SK-N-SH (cell line): ENCODE measurements at regions not wholly inside any gene's neighbourhood (a gene's known extent, or its start where the extent isn't known, plus 50 kb on each side); places are given as distances from the start of the nearest gene placed in this dataset.

ENCODE experiments used
- CTCF ChIA-PET: fragments of 300-600, 350-600 bp; formaldehyde crosslinking; extraction: SDS; loops from one replicate; lab custom pipeline; 2021; lab: Yijun Ruan, JAX
- POLR2A ChIA-PET: fragments of 350-600 bp; sonication (Branson Sonifier 250); formaldehyde crosslinking; extraction: SDS; loops from one replicate; lab custom pipeline; 2020; ENCODE audit warnings: antibody characterized with exemption, inconsistent platforms; lab: Yijun Ruan, JAX
- DNase-seq: peaks from one replicate; pipeline ENCODE4 v3.0.0; 2012
- H2AFZ ChIP-seq: fragments of 200-600 bp; sonication (generic); 2 replicates; pipeline ENCODE4 v1.8.1; 2016; ENCODE audit warnings: antibody characterized with exemption, mild to moderate bottlenecking, low read depth
- H3F3A ChIP-seq: fragments of 200-600 bp; sonication (generic); replicated peaks from 2 replicates; pipeline ENCODE3; 2016; ENCODE audit warnings: antibody characterized with exemption, mild to moderate bottlenecking; ENCODE audit not compliant: insufficient read depth
- H3K27ac ChIP-seq, 2 experiments: fragments of 200-500 bp in 1 of 2; fragments of 200-600 bp in 1 of 2; sonication (Bioruptor generic) in 1 of 2; sonication (generic), shearing (Covaris generic) in 1 of 2; 2 replicates each; pipeline versions ENCODE4 v1.5.1 to v1.6.1; 2014 to 2016; ENCODE audit warnings: low read depth in 2 of 2, inconsistent platforms in 1 of 2, low read length in 1 of 2, mild to moderate bottlenecking in 1 of 2, mixed read lengths in 1 of 2
- H3K27me3 ChIP-seq: fragments of 200-600 bp; sonication (generic), shearing (Covaris generic); 2 replicates; pipeline ENCODE4 v1.6.1; 2016; ENCODE audit warnings: mixed run types; ENCODE audit not compliant: insufficient read depth
- H3K36me3 ChIP-seq, 2 experiments: fragments of 200-500 bp in 1 of 2; fragments of 200-600 bp in 1 of 2; sonication (Bioruptor generic) in 1 of 2; sonication (generic) in 1 of 2; replicated peaks in 1 of 2; 2 replicates each; pipeline versions ENCODE3 to v1.5.1; 2014 to 2016; ENCODE audit warnings: low read length in 1 of 2, mild to moderate bottlenecking in 1 of 2; ENCODE audit not compliant: insufficient read depth in 2 of 2, control insufficient read depth in 1 of 2
- H3K4me1 ChIP-seq, 2 experiments: fragments of 200-500 bp in 1 of 2; fragments of 200-600 bp in 1 of 2; sonication (Bioruptor generic) in 1 of 2; sonication (generic), shearing (Covaris generic) in 1 of 2; 2 replicates each; pipeline versions ENCODE4 v1.5.1 to v1.6.1; 2014 to 2016; ENCODE audit warnings: low read depth in 1 of 2, low read length in 1 of 2, mixed run types in 1 of 2; ENCODE audit not compliant: insufficient read depth in 2 of 2, control insufficient read depth in 1 of 2
- H3K4me2 ChIP-seq: fragments of 200-600 bp; sonication (generic), shearing (Covaris generic); 2 replicates; pipeline ENCODE4 v1.6.1; 2017; ENCODE audit warnings: mixed run types
- H3K4me3 ChIP-seq, 2 experiments: fragments of 200-500 bp in 1 of 2; fragments of 200-600 bp in 1 of 2; sonication (Bioruptor generic) in 1 of 2; sonication (generic), shearing (Covaris generic) in 1 of 2; 2 replicates each; pipeline versions ENCODE4 v1.5.1 to v1.8.1; 2014 to 2016; ENCODE audit warnings: low read depth in 2 of 2, inconsistent platforms in 1 of 2, low read length in 1 of 2, mild to moderate bottlenecking in 1 of 2, mixed read lengths in 1 of 2, moderate library complexity in 1 of 2
- H3K79me2 ChIP-seq: fragments of 200-600 bp; sonication (generic); 2 replicates; pipeline ENCODE4 v1.8.1; 2017; ENCODE audit warnings: mild to moderate bottlenecking; ENCODE audit not compliant: insufficient read depth
- H3K9ac ChIP-seq: fragments of 200-600 bp; sonication (generic); 2 replicates; pipeline ENCODE4 v1.6.1; 2017; ENCODE audit warnings: mixed run types
- H3K9me2 ChIP-seq: fragments of 200-600 bp; sonication (generic); 2 replicates; pipeline ENCODE4 v1.6.1; 2017; ENCODE audit warnings: mixed run types
- H3K9me3 ChIP-seq: fragments of 200-600 bp; sonication (generic); 2 replicates; pipeline ENCODE4 v1.6.1; 2017; ENCODE audit warnings: mixed run types, mild to moderate bottlenecking, moderate library complexity
- H4K20me1 ChIP-seq: fragments of 200-600 bp; sonication (generic); 2 replicates; pipeline ENCODE4 v1.6.1; 2017; ENCODE audit warnings: mild to moderate bottlenecking, mixed run types; ENCODE audit not compliant: insufficient read depth
- ELF1 ChIP-seq: IDR thresholded peaks from 2 replicates; pipeline ENCODE4 v1.4.0; 2012
- EP300 ChIP-seq, 2 experiments: IDR thresholded peaks; 2 replicates each; pipeline versions ENCODE4 v1.4.0 to v1.6.1; 2012; ENCODE audit warnings: borderline replicate concordance in 1 of 2, low read depth in 1 of 2, low read length in 1 of 2
- EZH2phosphoT487 ChIP-seq: fragments of 200-600 bp; sonication (generic); IDR thresholded peaks from 2 replicates; pipeline ENCODE4 v1.6.1; 2017; ENCODE audit warnings: low read depth, mixed run types, mild to moderate bottlenecking, antibody characterized with exemption, moderate library complexity, borderline replicate concordance
- FOSL2 ChIP-seq: IDR thresholded peaks from 2 replicates; pipeline ENCODE4 v1.4.0; 2012; ENCODE audit warnings: low read depth, mild to moderate bottlenecking, moderate library complexity, borderline replicate concordance
- GATA2 ChIP-seq: sonication (generic); formaldehyde crosslinking; IDR thresholded peaks from 2 replicates; pipeline ENCODE4 v1.5.0; 2020; ENCODE audit warnings: mild to moderate bottlenecking, missing genetic modification reagents
- JUND ChIP-seq: IDR thresholded peaks from 2 replicates; pipeline ENCODE4 v1.4.0; 2012
- MEF2A ChIP-seq: IDR thresholded peaks from 2 replicates; pipeline ENCODE4 v1.4.0; 2012; ENCODE audit warnings: low read depth, borderline replicate concordance
- MXI1 ChIP-seq: IDR thresholded peaks from 2 replicates; pipeline ENCODE4 v1.6.1; 2012; ENCODE audit warnings: mild to moderate bottlenecking, low read depth, low read length, improper control_type of control experiment
- NFIC ChIP-seq: IDR thresholded peaks from 2 replicates; pipeline ENCODE4 v1.4.0; 2012; ENCODE audit warnings: borderline replicate concordance
- RAD21 ChIP-seq: IDR thresholded peaks from 2 replicates; pipeline ENCODE4 v1.6.1; 2012; ENCODE audit warnings: mild to moderate bottlenecking, low read length
- SIN3A ChIP-seq: IDR thresholded peaks from 2 replicates; pipeline ENCODE4 v1.6.1; 2012; ENCODE audit warnings: low read depth, mild to moderate bottlenecking, low read length, moderate library complexity, borderline replicate concordance
- SMC3 ChIP-seq: IDR thresholded peaks from 2 replicates; pipeline ENCODE4 v1.6.1; 2012; ENCODE audit warnings: low read depth, low read length, improper control_type of control experiment
- TCF12 ChIP-seq: IDR thresholded peaks from 2 replicates; pipeline ENCODE4 v1.4.0; 2012
- TEAD4 ChIP-seq: IDR thresholded peaks from 2 replicates; pipeline ENCODE4 v1.4.0; 2012; ENCODE audit warnings: mild to moderate bottlenecking, borderline replicate concordance; ENCODE audit not compliant: insufficient read depth
- WGBS: methylation state at CpG from one replicate; pipeline ENCODE4 v1.1.6; 2017; ENCODE audit warnings: low lambda C conversion rate; 5-methylcytosine and 5-hydroxymethylcytosine counted together
- TF ChIP-seq, protein P1 (sequence below): IDR thresholded peaks from 2 replicates; pipeline ENCODE4 v1.4.0; 2012; ENCODE audit warnings: low read depth
- TF ChIP-seq, protein P2 (sequence below): IDR thresholded peaks from 2 replicates; pipeline ENCODE4 v1.4.0; 2012; ENCODE audit warnings: low read depth, borderline replicate concordance

DNA sequence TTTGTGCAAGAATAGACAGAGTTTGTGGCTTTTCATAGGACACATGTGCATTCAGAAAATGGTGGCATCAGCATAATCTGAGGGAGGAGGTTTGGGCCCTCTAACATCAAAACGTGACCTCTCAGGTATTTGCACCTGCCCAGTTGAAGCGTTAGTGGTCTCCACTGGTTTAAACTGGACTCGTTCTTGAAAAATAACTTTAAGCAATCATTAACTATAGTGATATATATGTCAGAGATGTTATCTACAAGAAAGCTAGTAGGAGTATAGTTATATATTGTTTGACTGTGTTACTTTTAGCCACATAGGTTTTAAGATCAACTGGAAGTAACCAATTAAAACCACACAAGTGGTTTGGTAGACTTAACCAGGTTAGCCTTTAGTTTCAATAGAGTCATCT lies 607.4 kb downstream of the MAFB start:
- Histone ChIP-seq H3K4me1 (no peaks in the 10 kb centered on the region), H3K79me2 (no peaks in the 10 kb centered on the region), H3K4me3 (no peak overlapping the region), H2AFZ (no peak overlapping the region), H3K27ac (no peak overlapping the region), H3K4me2 (no peak overlapping the region), H3K9me2 (no peaks in the 10 kb centered on the region), H3F3A (no peaks in the 10 kb centered on the region), H3K9me3 (no peaks in the 10 kb centered on the region), H3K36me3 (no peaks in the 10 kb centered on the region), H3K27me3 (no peaks in the 10 kb centered on the region), H3K9ac (no peak overlapping the region), H4K20me1 (no peaks in the 10 kb centered on the region)
- ChIA-PET POLR2A (no interaction called here), CTCF (no interaction called here)
- TF ChIP-seq FOSL2, result no peak
- TF ChIP-seq, protein P1, sequence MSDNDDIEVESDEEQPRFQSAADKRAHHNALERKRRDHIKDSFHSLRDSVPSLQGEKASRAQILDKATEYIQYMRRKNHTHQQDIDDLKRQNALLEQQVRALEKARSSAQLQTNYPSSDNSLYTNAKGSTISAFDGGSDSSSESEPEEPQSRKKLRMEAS, result no peak
- no peak for TF ChIP-seq EZH2phosphoT487
- no peak for TF ChIP-seq SMC3
- TF ChIP-seq, protein P2, sequence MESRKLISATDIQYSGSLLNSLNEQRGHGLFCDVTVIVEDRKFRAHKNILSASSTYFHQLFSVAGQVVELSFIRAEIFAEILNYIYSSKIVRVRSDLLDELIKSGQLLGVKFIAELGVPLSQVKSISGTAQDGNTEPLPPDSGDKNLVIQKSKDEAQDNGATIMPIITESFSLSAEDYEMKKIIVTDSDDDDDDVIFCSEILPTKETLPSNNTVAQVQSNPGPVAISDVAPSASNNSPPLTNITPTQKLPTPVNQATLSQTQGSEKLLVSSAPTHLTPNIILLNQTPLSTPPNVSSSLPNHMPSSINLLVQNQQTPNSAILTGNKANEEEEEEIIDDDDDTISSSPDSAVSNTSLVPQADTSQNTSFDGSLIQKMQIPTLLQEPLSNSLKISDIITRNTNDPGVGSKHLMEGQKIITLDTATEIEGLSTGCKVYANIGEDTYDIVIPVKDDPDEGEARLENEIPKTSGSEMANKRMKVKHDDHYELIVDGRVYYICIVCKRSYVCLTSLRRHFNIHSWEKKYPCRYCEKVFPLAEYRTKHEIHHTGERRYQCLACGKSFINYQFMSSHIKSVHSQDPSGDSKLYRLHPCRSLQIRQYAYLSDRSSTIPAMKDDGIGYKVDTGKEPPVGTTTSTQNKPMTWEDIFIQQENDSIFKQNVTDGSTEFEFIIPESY, result no peak
- WGBS, result 18% methylated on average over 3 of the region's 3 CpGs
- no peak for DNase-seq

DNA sequence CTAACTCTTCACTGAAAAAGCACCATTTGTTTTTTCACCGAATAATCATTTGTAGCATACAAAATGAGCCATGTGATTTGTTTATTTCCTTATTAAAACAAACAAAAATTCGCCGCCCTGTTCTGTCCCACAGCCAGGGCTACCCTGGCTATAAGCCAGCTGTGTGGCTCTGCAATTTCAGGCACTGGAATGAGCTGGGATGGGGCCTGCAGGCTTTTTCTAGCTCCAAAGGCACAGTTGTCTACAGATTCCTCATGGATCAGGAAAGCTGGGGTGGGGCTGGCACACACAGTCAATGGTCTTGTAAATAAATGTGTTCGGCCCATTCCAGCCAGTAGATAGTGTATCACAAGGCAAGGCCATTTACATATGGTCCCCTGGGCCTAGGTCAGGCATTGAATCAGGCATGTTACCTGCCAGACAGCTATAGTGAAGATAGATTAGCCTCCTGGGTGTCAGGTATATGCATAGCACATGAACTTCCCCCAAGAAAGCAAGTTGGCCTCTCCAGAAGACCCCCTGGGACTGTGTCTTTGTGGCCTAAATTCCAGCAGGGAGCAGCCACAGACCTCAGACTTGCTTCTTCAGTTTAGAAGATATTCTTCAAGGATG lies 608.9 kb downstream of the MAFB start:
- Histone ChIP-seq H3K4me2 (no peak overlapping the region), H2AFZ (no peak overlapping the region)

More for the DNA sequence above, 608.9 kb downstream of the MAFB start:
- no peak for TF ChIP-seq SIN3A
- no peak for TF ChIP-seq EP300 (IDR thresholded peaks at IDR 0.05; ENCODE audit: borderline replicate concordance in 1 of 2, low read depth in 1 of 2, low read length in 1 of 2)
- TF ChIP-seq NFIC, result no peak
- no peak for TF ChIP-seq TEAD4
- TF ChIP-seq RAD21, result no peak
- no peak for TF ChIP-seq ELF1
- TF ChIP-seq TCF12, result no peak
- TF ChIP-seq JUND, result no peak
- TF ChIP-seq MXI1, result no peak
- no peak for TF ChIP-seq MEF2A
- TF ChIP-seq EZH2phosphoT487, result no peak
- TF ChIP-seq GATA2, result no peak
- DNase-seq, result no peak
- Histone ChIP-seq H4K20me1 (no peaks in the 10 kb centered on the region), H3K27ac (no peak overlapping the region), H3K36me3 (no peaks in the 10 kb centered on the region), H3K9me2 (no peaks in the 10 kb centered on the region), H3K4me1 (no peaks in the 10 kb centered on the region), H3K9me3 (no peaks in the 10 kb centered on the region), H3K4me3 (no peak overlapping the region), H3K79me2 (no peaks in the 10 kb centered on the region), H3K27me3 (no peaks in the 10 kb centered on the region), H3K9ac (no peak overlapping the region), H3F3A (no peaks in the 10 kb centered on the region)
- CTCF ChIA-PET, result no interaction called here
- POLR2A ChIA-PET, result no interaction called here
- 28% methylated on average over 4 of the region's 4 CpGs for WGBS
